Neural progenitor cell (in vitro differentiated cells): ENCODE measurements at regions not wholly inside any gene's neighbourhood (a gene's known extent, or its start where the extent isn't known, plus 50 kb on each side); places are given as distances from the start of the nearest gene placed in this dataset.

Experiments
- DNase-seq: peaks from one replicate; pipeline ENCODE4 v3.0.0-alpha.2; 2016; ENCODE audit warnings: low spot score
- H2AFZ ChIP-seq: fragments of 200-600 bp; sonication (generic); replicated peaks from 2 replicates; pipeline ENCODE4 v1.6.1; 2016; ENCODE audit warnings: antibody characterized with exemption
- H3F3A ChIP-seq: fragments of 200-600 bp; sonication (generic); 2 replicates; pipeline ENCODE4 v1.6.1; 2016; ENCODE audit warnings: antibody characterized with exemption, low read depth
- H3K27ac ChIP-seq: fragments of 200-600 bp; sonication (generic); 2 replicates; pipeline ENCODE4 v1.5.1; 2016; ENCODE audit warnings: mild to moderate bottlenecking
- H3K27me3 ChIP-seq: fragments of 200-600 bp; sonication (generic); 2 replicates; pipeline ENCODE4 v1.6.1; 2016; ENCODE audit warnings: mild to moderate bottlenecking, moderate library complexity
- H3K36me3 ChIP-seq: fragments of 200-600 bp; sonication (generic); 2 replicates; pipeline ENCODE4 v1.5.1; 2016
- H3K4me1 ChIP-seq: fragments of 200-600 bp; sonication (generic); 2 replicates; pipeline ENCODE4 v1.6.1; 2016; ENCODE audit warnings: mixed run types
- H3K4me2 ChIP-seq: fragments of 200-600 bp; sonication (generic); 2 replicates; pipeline ENCODE4 v1.6.1; 2016
- H3K4me3 ChIP-seq: fragments of 200-600 bp; sonication (generic); 2 replicates; pipeline ENCODE4 v1.5.1; 2016
- H3K79me2 ChIP-seq: fragments of 200-600 bp; sonication (generic); 2 replicates; pipeline ENCODE4 v1.6.1; 2016; ENCODE audit warnings: low read depth
- H3K9ac ChIP-seq: fragments of 200-600 bp; sonication (generic); 2 replicates; pipeline ENCODE4 v1.6.1; 2016
- H3K9me3 ChIP-seq: fragments of 200-600 bp; sonication (generic); 2 replicates; pipeline ENCODE4 v1.5.1; 2016; ENCODE audit warnings: low read depth
- H4K20me1 ChIP-seq: fragments of 200-600 bp; sonication (generic); 2 replicates; pipeline ENCODE4 v1.6.1; 2016; ENCODE audit warnings: low read depth
- H3K27ac Mint-ChIP-seq: 3 replicates; pipeline ENCODE4 v1.8.0; 2021; ENCODE audit warnings: mixed read lengths
- H3K27me3 Mint-ChIP-seq: 2 replicates; pipeline ENCODE4 v1.8.0; 2022; ENCODE audit warnings: low read depth, mild to moderate bottlenecking, inconsistent platforms, moderate library complexity, mixed read lengths; ENCODE audit not compliant: insufficient read depth
- H3K36me3 Mint-ChIP-seq: 3 replicates; pipeline ENCODE4 v1.8.0; 2021; ENCODE audit warnings: mixed read lengths
- H3K4me1 Mint-ChIP-seq: 3 replicates; pipeline ENCODE4 v1.8.0; 2021; ENCODE audit warnings: mixed read lengths
- H3K4me3 Mint-ChIP-seq: 3 replicates; pipeline ENCODE4 v1.8.0; 2021; ENCODE audit warnings: mild to moderate bottlenecking, moderate library complexity, mixed read lengths
- H3K9me3 Mint-ChIP-seq: 3 replicates; pipeline ENCODE4 v1.8.0; 2020; ENCODE audit warnings: mixed read lengths
- EZH2 ChIP-seq: fragments of 200-600 bp; sonication (generic); IDR thresholded peaks from 2 replicates; pipeline ENCODE4 v1.6.1; 2017; ENCODE audit warnings: antibody characterized with exemption, mild to moderate bottlenecking, moderate library complexity
- EZH2phosphoT487 ChIP-seq: fragments of 200-600 bp; sonication (generic); IDR thresholded peaks from 2 replicates; pipeline ENCODE4 v1.6.1; 2017; ENCODE audit warnings: antibody characterized with exemption
- TF ChIP-seq, protein P1 (sequence below): fragments of 200-600 bp; sonication (generic); IDR thresholded peaks from 2 replicates; pipeline ENCODE4 v1.5.1; 2017; ENCODE audit warnings: antibody characterized with exemption, mild to moderate bottlenecking

DNA sequence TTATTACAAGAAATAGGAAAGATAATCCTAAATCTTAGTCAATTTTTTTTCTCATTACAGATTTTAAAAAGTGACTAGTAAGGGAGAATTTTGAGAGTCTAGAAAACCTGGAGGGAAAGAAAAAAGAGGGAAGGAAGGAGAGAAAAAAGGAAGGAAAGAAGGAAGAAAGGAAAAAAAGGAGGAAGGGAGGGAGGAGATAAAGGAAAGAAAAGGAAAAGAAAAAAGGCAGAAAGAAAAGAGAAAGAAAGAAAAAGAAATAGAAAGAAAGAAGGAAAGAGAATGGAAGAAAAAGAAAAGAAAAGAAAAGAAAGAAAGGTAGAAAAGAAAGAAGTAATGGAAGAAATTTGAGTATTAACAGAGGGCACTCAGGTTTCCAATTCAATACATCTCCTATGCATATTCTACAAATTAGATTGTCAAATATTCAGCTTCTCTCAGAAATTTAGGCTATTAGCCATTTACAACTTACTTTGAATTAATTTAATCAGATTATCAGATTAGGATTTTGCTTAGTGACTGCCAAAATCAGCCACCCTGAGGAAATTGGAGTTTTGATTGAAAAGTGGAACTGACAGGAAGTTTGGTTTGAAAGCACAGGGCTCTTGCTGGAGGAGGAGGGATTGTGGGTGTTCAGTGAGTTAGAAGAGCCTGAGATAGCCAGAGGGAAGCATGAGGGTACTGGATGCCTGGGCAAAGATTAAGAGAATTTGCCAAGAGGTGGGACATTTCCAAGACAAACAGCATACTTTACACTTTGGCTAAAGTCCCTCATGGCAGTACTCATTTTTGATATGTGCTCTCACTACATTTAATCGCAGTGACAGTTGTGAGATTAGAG, 677.8 kb downstream of the USP25 start:
- H3K27ac ChIP-seq: no peak overlapping the region

DNA sequence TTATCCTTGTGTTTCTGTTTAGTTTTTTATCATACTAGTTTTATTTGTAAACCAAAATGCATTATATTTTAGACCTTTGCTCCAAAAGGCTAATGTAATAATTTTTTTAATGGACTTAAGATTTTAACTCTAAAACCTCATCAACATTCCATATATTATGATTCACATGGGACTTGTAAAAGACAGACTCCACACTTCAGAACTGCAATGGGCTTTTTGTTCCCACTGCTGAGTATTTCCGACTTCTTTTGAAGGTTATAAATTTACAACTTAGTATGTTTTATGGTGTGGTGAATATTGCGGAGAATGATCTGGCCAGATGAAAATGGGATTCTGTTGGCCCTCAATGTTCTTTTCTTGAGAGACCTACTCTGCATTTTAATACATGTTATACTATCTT, 678.5 kb downstream of the USP25 start:
- H3K27ac Mint-ChIP-seq: no peak overlapping the region
- H2AFZ ChIP-seq: peak overlapping the region; percentile 85
- H3K27ac ChIP-seq: no peak overlapping the region

More for the DNA sequence above, 677.8 kb downstream of the USP25 start:
- no peaks in the 10 kb centered on the region for H3F3A ChIP-seq
- no peak for DNase-seq
- TF ChIP-seq EZH2: no peak
- no peak for TF ChIP-seq EZH2phosphoT487
- TF ChIP-seq, protein P1, sequence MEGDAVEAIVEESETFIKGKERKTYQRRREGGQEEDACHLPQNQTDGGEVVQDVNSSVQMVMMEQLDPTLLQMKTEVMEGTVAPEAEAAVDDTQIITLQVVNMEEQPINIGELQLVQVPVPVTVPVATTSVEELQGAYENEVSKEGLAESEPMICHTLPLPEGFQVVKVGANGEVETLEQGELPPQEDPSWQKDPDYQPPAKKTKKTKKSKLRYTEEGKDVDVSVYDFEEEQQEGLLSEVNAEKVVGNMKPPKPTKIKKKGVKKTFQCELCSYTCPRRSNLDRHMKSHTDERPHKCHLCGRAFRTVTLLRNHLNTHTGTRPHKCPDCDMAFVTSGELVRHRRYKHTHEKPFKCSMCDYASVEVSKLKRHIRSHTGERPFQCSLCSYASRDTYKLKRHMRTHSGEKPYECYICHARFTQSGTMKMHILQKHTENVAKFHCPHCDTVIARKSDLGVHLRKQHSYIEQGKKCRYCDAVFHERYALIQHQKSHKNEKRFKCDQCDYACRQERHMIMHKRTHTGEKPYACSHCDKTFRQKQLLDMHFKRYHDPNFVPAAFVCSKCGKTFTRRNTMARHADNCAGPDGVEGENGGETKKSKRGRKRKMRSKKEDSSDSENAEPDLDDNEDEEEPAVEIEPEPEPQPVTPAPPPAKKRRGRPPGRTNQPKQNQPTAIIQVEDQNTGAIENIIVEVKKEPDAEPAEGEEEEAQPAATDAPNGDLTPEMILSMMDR: no peak
- Mint-ChIP-seq H3K27me3 (peaks cover 1% of the 10 kb centered on the region), H3K36me3 (peaks cover 42% of the 10 kb centered on the region), H3K4me3 (no peak overlapping the region), H3K4me1 (peaks cover 4% of the 10 kb centered on the region), H3K27ac (no peak overlapping the region), H3K9me3 (peaks cover 23% of the 10 kb centered on the region)
- H3K27me3 ChIP-seq: no peaks in the 10 kb centered on the region
- H3K79me2 ChIP-seq: no peaks in the 10 kb centered on the region
- no peaks in the 10 kb centered on the region for H3K36me3 ChIP-seq
- H4K20me1 ChIP-seq: no peaks in the 10 kb centered on the region
- H2AFZ ChIP-seq: peak overlapping the region; percentile 85
- no peaks in the 10 kb centered on the region for H3K4me1 ChIP-seq
- H3K9ac ChIP-seq: no peak overlapping the region
- H3K4me2 ChIP-seq: no peak overlapping the region
- H3K4me3 ChIP-seq: no peak overlapping the region
- no peaks in the 10 kb centered on the region for H3K9me3 ChIP-seq

DNA sequence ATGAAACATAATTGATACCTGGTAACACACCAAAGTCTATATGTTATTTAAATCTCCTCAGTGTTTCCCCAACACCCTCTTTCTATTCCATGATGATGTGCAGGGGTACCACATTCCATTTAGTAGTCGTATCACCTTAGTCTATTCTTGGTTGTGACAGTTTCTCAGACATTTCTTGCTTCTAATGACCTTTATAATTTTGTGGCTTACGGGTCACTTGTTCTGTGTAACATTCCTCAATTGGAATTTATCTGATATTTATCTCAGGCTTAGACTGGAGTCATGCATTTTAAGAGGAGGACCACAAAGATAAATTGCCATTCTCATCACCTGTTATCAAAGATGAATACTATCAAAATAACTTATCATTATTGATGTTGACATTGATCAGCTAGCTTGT, 679.6 kb downstream of the USP25 start:
- Mint-ChIP-seq H3K27ac (no peak overlapping the region), H3K27me3 (no peaks in the 10 kb centered on the region), H3K4me3 (no peak overlapping the region), H3K4me1 (peaks cover 4% of the 10 kb centered on the region), H3K36me3 (peaks cover 38% of the 10 kb centered on the region), H3K9me3 (peaks cover 18% of the 10 kb centered on the region)
- Histone ChIP-seq H3K4me3 (no peak overlapping the region), H3F3A (no peaks in the 10 kb centered on the region), H3K79me2 (no peaks in the 10 kb centered on the region), H3K4me1 (no peaks in the 10 kb centered on the region), H3K27ac (no peak overlapping the region), H4K20me1 (no peaks in the 10 kb centered on the region), H3K27me3 (no peaks in the 10 kb centered on the region), H3K4me2 (no peak overlapping the region), H3K9ac (no peak overlapping the region), H3K36me3 (no peaks in the 10 kb centered on the region), H3K9me3 (no peaks in the 10 kb centered on the region), H2AFZ (no peak overlapping the region)
- DNase-seq: no peak
- no peak for TF ChIP-seq EZH2phosphoT487

More for the DNA sequence above, 678.5 kb downstream of the USP25 start:
- no peak overlapping the region for H3K4me2 ChIP-seq
- no peak for DNase-seq
- Mint-ChIP-seq H3K27me3 (no peaks in the 10 kb centered on the region), H3K36me3 (peaks cover 43% of the 10 kb centered on the region), H3K4me1 (peaks cover 4% of the 10 kb centered on the region), H3K4me3 (no peak overlapping the region), H3K9me3 (peaks cover 24% of the 10 kb centered on the region)
- no peaks in the 10 kb centered on the region for H3K79me2 ChIP-seq
- no peaks in the 10 kb centered on the region for H3F3A ChIP-seq
- H3K9ac ChIP-seq: no peak overlapping the region
- no peaks in the 10 kb centered on the region for H3K9me3 ChIP-seq
- no peaks in the 10 kb centered on the region for H3K36me3 ChIP-seq
- no peaks in the 10 kb centered on the region for H4K20me1 ChIP-seq
- no peak for TF ChIP-seq EZH2phosphoT487
- no peak for TF ChIP-seq EZH2
- TF ChIP-seq, protein P1: no peak
- H3K4me1 ChIP-seq: no peaks in the 10 kb centered on the region
- H3K4me3 ChIP-seq: no peak overlapping the region
- no peaks in the 10 kb centered on the region for H3K27me3 ChIP-seq

DNA sequence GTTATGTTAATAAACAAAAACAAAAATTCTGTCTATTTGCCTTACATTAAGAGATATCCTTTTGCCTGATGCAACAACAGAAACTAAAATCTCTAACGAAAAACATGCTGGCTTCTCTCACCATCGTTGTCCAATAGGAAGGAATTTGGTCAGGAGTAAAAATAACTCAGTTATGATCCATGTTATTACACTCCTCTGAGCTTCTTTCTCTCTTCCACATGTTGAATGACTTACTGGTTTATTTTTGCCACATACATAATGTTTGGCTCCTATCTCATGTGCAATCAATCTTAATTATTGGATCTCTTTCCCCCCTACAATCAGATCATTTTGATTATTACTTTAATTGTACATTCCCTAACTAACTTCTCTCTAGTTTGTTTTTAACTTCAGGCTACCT, 688.4 kb downstream of the USP25 start:
- no peak overlapping the region for H3K27ac Mint-ChIP-seq

More for the DNA sequence above, 688.4 kb downstream of the USP25 start:
- Histone ChIP-seq H3K4me3 (no peak overlapping the region), H3K27ac (no peak overlapping the region), H3K36me3 (no peaks in the 10 kb centered on the region), H3K79me2 (no peaks in the 10 kb centered on the region), H4K20me1 (no peaks in the 10 kb centered on the region), H3K27me3 (no peaks in the 10 kb centered on the region), H3K4me1 (no peaks in the 10 kb centered on the region), H3F3A (no peaks in the 10 kb centered on the region), H3K9ac (no peak overlapping the region), H2AFZ (no peak overlapping the region), H3K9me3 (no peaks in the 10 kb centered on the region), H3K4me2 (no peak overlapping the region)
- peaks cover 2% of the 10 kb centered on the region for H3K27me3 Mint-ChIP-seq
- DNase-seq: no peak
- TF ChIP-seq EZH2: no peak
- TF ChIP-seq EZH2phosphoT487: no peak
- TF ChIP-seq, protein P1: no peak
- peaks cover 12% of the 10 kb centered on the region for H3K36me3 Mint-ChIP-seq
- H3K9me3 Mint-ChIP-seq: no peaks in the 10 kb centered on the region
- no peak overlapping the region for H3K4me3 Mint-ChIP-seq
- peaks cover 20% of the 10 kb centered on the region for H3K4me1 Mint-ChIP-seq
